ENCODE measurements at regions not wholly inside any gene's neighbourhood (a gene's known extent, or its start where the extent isn't known, plus 50 kb on each side); places are given as distances from the start of the nearest gene placed in this dataset.
"Not testable (repeated sequence)": the region's sequence is repeated elsewhere in the genome, so short reads cannot be mapped to it uniquely, and the experiment has no call there.

GRCh38 chr6:137395316-137395715, 98.9 kb downstream of the OLIG3 start:
- no peak for DNase-seq

GRCh38 chr6:137391061-137391814, 103.0 kb downstream of the OLIG3 start:
- DNase-seq: no peak

- DNase-seq: no peak
Observed at GRCh38 chr6:137390334-137390733, 103.9 kb downstream of the OLIG3 start.

- DNase-seq: peak; percentile 83
Observed at GRCh38 chr6:137389150-137389704, 105.0 kb downstream of the OLIG3 start.

GRCh38 chr6:137387096-137387764, 107.0 kb downstream of the OLIG3 start:
- DNase-seq: no peak

GRCh38 chr6:137383287-137383686, 110.9 kb downstream of the OLIG3 start:
- DNase-seq: not testable (repeated sequence)

GRCh38 chr6:137378090-137378369, 116.2 kb downstream of the OLIG3 start:
- no peak for DNase-seq

- DNase-seq: no peak
Observed at GRCh38 chr6:137373296-137373695, 120.9 kb downstream of the OLIG3 start.

- no peak for DNase-seq
Observed at GRCh38 chr6:137372532-137372931, 121.7 kb downstream of the OLIG3 start.

- DNase-seq: no peak
Observed at GRCh38 chr6:137371634-137372016, 122.6 kb downstream of the OLIG3 start.

GRCh38 chr6:137370871-137371633, 123.1 kb downstream of the OLIG3 start:
- DNase-seq: no peak

GRCh38 chr6:137369136-137369535, 125.1 kb downstream of the OLIG3 start:
- DNase-seq: no peak

GRCh38 chr6:137365707-137366437, 128.3 kb downstream of the OLIG3 start:
- no peak for DNase-seq

GRCh38 chr6:137363805-137364138, 130.4 kb downstream of the OLIG3 start:
- DNase-seq: peak; percentile 58

GRCh38 chr6:137362878-137363804, 131.1 kb downstream of the OLIG3 start:
- peak; percentile 3 for DNase-seq

- no peak for DNase-seq
Observed at GRCh38 chr6:137361701-137362100, 132.5 kb downstream of the OLIG3 start.

- no peak for DNase-seq
Observed at GRCh38 chr6:137358273-137358672, 135.9 kb downstream of the OLIG3 start.

- DNase-seq: no peak
Observed at GRCh38 chr6:137357948-137358266, 136.3 kb downstream of the OLIG3 start.

GRCh38 chr6:137357263-137357947, 136.8 kb downstream of the OLIG3 start:
- DNase-seq: no peak

GRCh38 chr6:137353842-137354397, 134.7 kb upstream of the IFNGR1 start:
- DNase-seq: no peak

GRCh38 chr6:137353346-137353745, 134.2 kb upstream of the IFNGR1 start:
- no peak for DNase-seq
